RWPE2 (cell line): ENCODE measurements at regions not wholly inside any gene's neighbourhood (a gene's known extent, or its start where the extent isn't known, plus 50 kb on each side); places are given as distances from the start of the nearest gene placed in this dataset.
A peak's percentile ranks its signal among the peaks of the same experiment; 100 is the strongest.

ENCODE experiments used
- ATAC-seq: fragments of 200-7000 bp; cut with Tn5 transposase; 3 replicates; pipeline ENCODE4 v1.9.1; 2021; ENCODE audit warnings: low read depth
- DNase-seq: peaks from one replicate; pipeline ENCODE4 v3.0.0-alpha.2; 2020; ENCODE audit warnings: low spot score
- H3K27ac ChIP-seq: fragments of 450-650 bp; 2 replicates; pipeline ENCODE4 v1.5.1; 2017; ENCODE audit warnings: mild to moderate bottlenecking; ENCODE audit not compliant: poor library complexity, severe bottlenecking
- H3K27me3 ChIP-seq: fragments of 250-450 bp; sonication (Bioruptor Pico); 2 replicates; pipeline ENCODE4 v1.5.1; 2021; ENCODE audit warnings: mild to moderate bottlenecking, moderate library complexity; ENCODE audit not compliant: insufficient read depth, poor library complexity, severe bottlenecking
- H3K36me3 ChIP-seq: fragments of 250-450 bp; sonication (Bioruptor Pico); 2 replicates; pipeline ENCODE4 v1.5.1; 2020; ENCODE audit warnings: low read depth, mild to moderate bottlenecking, moderate library complexity
- H3K4me1 ChIP-seq: fragments of 250-450 bp; sonication (Bioruptor Pico); 2 replicates; pipeline ENCODE4 v1.5.1; 2021; ENCODE audit warnings: mild to moderate bottlenecking, moderate library complexity; ENCODE audit not compliant: insufficient read depth, poor library complexity, severe bottlenecking
- H3K4me3 ChIP-seq: fragments of 250-450 bp; sonication (Bioruptor Pico); 2 replicates; pipeline ENCODE4 v1.5.1; 2021; ENCODE audit warnings: mild to moderate bottlenecking, moderate library complexity; ENCODE audit not compliant: severe bottlenecking
- H3K9me3 ChIP-seq: fragments of 250-450 bp; sonication (Bioruptor Pico); 2 replicates; pipeline ENCODE4 v1.5.1; 2021; ENCODE audit warnings: mild to moderate bottlenecking, moderate library complexity; ENCODE audit not compliant: severe bottlenecking
- TF ChIP-seq, protein P1 (sequence below): fragments of 450-650 bp; IDR thresholded peaks from one replicate; pipeline ENCODE4 v1.5.1; 2017; ENCODE audit warnings: mild to moderate bottlenecking, moderate library complexity; ENCODE audit not compliant: poor library complexity, severe bottlenecking

DNA sequence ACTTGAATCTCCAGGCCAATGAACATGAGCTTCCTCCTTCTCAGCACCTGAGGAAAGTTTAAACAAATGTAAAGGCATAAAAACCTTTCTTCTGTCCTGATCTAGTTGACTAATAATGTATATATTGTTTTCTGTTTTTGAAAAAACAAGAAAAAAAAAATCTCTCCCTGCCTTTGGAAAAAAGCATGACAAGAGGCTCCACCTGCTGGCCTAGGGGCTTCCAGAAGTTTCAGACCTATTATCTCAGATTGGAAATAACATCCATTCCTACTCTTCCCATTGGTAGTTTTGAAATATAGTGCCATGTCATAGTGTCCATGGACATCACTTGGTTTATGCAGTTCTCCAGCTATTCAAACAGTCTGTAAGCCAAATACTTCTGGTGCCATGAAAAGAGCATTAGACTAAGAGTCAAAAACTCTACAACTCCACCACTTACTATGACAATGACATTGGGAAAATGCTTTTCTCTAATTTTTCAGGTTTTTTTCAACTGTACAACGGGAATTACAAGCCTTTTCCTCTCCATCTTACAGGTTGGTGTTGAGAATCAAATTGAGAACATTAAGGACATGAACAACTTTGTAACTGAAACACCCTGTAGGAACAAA, 409.6 kb upstream of the MPDZ start:
- no peaks in the 10 kb centered on the region for H3K9me3 ChIP-seq
- DNase-seq (no peak), ATAC-seq (no peak)
- no peaks in the 10 kb centered on the region for H3K27me3 ChIP-seq
- TF ChIP-seq, protein P1, sequence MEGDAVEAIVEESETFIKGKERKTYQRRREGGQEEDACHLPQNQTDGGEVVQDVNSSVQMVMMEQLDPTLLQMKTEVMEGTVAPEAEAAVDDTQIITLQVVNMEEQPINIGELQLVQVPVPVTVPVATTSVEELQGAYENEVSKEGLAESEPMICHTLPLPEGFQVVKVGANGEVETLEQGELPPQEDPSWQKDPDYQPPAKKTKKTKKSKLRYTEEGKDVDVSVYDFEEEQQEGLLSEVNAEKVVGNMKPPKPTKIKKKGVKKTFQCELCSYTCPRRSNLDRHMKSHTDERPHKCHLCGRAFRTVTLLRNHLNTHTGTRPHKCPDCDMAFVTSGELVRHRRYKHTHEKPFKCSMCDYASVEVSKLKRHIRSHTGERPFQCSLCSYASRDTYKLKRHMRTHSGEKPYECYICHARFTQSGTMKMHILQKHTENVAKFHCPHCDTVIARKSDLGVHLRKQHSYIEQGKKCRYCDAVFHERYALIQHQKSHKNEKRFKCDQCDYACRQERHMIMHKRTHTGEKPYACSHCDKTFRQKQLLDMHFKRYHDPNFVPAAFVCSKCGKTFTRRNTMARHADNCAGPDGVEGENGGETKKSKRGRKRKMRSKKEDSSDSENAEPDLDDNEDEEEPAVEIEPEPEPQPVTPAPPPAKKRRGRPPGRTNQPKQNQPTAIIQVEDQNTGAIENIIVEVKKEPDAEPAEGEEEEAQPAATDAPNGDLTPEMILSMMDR = peak; percentile 63
- H3K27ac ChIP-seq = no peak overlapping the region
- peaks cover 7% of the 10 kb centered on the region for H3K4me1 ChIP-seq
- H3K36me3 ChIP-seq = no peaks in the 10 kb centered on the region
- no peak overlapping the region for H3K4me3 ChIP-seq

DNA sequence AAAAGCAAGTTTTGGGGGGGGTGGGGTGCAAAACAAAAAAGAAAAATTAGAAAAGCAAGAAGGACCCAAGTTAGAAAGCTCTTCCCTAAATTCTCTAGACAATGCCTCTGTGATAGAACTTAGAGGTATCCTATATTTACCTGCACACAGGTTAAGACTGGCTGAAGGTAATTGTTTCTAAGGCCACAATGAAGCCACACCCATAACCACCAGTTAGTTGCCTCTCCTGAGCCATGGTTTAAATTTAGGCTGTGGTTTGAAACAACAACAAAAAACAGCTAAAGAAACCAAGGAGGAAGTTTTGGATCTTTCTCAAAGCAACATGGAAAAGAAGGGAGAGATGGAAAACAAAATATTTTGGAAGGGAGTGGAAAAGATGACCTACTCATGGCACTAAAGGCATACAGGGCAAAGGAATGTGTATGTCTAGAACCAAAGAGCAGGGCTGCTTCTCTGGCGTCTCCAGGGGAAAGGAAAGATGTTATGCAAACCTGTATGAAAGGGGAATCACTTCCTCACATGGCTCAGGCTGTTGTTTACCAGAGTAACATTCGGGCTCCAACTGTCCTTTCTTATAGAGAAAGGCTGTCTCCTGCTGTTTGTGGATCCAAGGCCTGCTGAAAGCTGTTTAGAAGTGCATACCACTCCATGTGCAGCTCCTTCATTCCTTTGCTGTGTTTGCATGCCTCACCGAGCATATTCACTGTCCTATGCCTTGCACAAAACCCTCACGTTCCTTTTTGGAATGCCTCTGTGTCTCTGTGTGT, 408.9 kb upstream of the MPDZ start:
- H3K9me3 ChIP-seq = no peaks in the 10 kb centered on the region
- H3K27me3 ChIP-seq = no peaks in the 10 kb centered on the region
- TF ChIP-seq, protein P1 = no peak
- no peak overlapping the region for H3K27ac ChIP-seq
- DNase-seq = no peak
- H3K4me3 ChIP-seq = no peak overlapping the region
- no peaks in the 10 kb centered on the region for H3K36me3 ChIP-seq
- H3K4me1 ChIP-seq = peaks cover 7% of the 10 kb centered on the region
- ATAC-seq = no peak

DNA sequence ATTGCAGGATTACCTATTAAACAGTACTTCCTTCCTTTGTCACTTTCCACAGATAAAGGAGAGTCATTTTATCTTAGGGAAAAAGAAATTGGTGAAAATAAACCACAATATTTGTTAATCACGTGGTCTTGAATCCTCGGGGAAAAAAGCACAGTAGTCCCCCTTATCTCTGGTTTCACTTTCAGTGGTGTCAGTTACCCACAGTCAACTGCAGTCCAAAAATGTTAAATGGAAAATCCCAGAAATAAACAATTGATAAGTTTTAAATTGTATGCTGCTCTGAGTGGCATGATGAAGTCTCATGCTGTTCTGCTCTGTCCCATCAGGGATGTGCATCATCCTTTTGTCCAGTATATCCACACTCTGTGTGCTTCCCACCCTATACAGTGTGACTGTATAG, 405.2 kb upstream of the MPDZ start:
- H3K4me3 ChIP-seq = no peak overlapping the region
- no peak for ATAC-seq
- no peak for DNase-seq
- no peaks in the 10 kb centered on the region for H3K9me3 ChIP-seq
- TF ChIP-seq, protein P1 = no peak
- H3K27me3 ChIP-seq = no peaks in the 10 kb centered on the region
- H3K4me1 ChIP-seq = no peaks in the 10 kb centered on the region
- no peaks in the 10 kb centered on the region for H3K36me3 ChIP-seq
- no peak overlapping the region for H3K27ac ChIP-seq

DNA sequence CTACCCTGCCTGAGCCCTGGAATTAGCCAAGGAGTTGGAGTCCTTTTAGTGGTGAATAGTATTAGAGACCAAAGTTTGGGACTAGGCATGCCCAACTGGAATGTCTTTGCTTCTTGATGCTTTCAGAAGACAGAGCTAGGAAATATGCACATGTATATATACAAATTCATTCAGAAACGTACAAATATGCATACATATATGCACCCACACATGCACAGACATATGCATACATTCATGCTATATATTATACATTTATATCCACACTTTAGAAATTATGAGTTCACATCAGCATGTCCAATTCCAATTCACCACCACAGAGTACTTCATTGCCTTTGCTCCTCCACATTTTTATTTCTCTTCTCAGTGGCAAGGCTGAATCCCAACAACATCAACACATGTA, 398.3 kb upstream of the MPDZ start:
- no peak overlapping the region for H3K4me3 ChIP-seq
- DNase-seq (no peak), ATAC-seq (no peak)

More for the DNA sequence above, 398.3 kb upstream of the MPDZ start:
- H3K36me3 ChIP-seq = no peaks in the 10 kb centered on the region
- H3K9me3 ChIP-seq = no peaks in the 10 kb centered on the region
- no peaks in the 10 kb centered on the region for H3K27me3 ChIP-seq
- TF ChIP-seq, protein P1 = no peak
- H3K27ac ChIP-seq = no peak overlapping the region
- no peaks in the 10 kb centered on the region for H3K4me1 ChIP-seq
